IgD-negative memory B cell (primary cell): ENCODE measurements at regions not wholly inside any gene's neighbourhood (a gene's known extent, or its start where the extent isn't known, plus 50 kb on each side); places are given as distances from the start of the nearest gene placed in this dataset.

Source experiments
- H3K27ac Mint-ChIP-seq, 3 donors: one replicate each; pipeline ENCODE4 v1.8.0; 2020 to 2022; ENCODE audit warnings: mild to moderate bottlenecking in 3 of 3, mixed read lengths in 3 of 3, moderate library complexity in 1 of 3
- H3K27me3 Mint-ChIP-seq: one replicate; pipeline ENCODE4 v1.8.0; 2021; ENCODE audit warnings: mixed read lengths
- H3K36me3 Mint-ChIP-seq: one replicate; pipeline ENCODE4 v1.8.0; 2020; ENCODE audit warnings: mild to moderate bottlenecking, mixed read lengths
- H3K4me1 Mint-ChIP-seq, 3 donors: one replicate each; pipeline ENCODE4 v1.8.0; 2020 to 2022; ENCODE audit warnings: mixed read lengths in 3 of 3, mild to moderate bottlenecking in 1 of 3
- H3K4me3 Mint-ChIP-seq, 4 donors: one replicate each; pipeline ENCODE4 v1.8.0; 2020 to 2022; ENCODE audit warnings: mild to moderate bottlenecking in 4 of 4, mixed read lengths in 4 of 4, moderate library complexity in 3 of 4
- H3K9me3 Mint-ChIP-seq, 3 donors: one replicate each; pipeline ENCODE4 v1.8.0; 2020 to 2021; ENCODE audit warnings: mixed read lengths in 3 of 3, mild to moderate bottlenecking in 1 of 3

DNA sequence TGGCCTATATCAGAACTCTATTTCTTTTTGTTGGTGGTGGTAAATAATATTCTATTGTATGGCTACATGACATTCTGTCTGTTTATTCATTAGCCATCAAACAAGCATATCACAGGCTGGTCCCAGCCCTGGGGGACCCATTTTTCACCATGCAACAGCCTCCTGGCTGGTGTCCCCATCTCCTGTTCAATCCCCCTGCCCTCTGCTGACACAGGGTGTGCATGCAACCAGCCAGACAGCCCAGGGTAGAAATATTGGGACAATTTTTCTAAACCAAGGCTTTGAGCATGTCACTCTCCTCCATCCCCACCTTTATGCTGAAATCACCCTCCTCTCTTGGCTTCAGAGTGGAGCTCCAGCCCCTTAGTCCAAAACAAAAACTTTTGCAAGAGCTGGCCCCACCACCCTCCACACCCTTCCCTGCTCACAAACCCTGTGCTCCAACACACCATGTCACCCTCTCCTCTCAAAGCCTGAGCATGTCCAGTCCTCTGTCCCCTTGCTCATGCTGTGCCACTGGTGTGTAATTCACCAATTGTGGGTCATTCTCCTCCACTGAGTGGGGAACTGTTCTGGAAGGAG lies 153.0 kb upstream of the UQCRFS1 start:
- Mint-ChIP-seq H3K9me3 (peaks cover 0 to 3% (median 2%) of the 10 kb centered on the region in 3 donors), H3K4me1 (no peaks in the 10 kb centered on the region), H3K27ac (no peak overlapping the region), H3K27me3 (no peaks in the 10 kb centered on the region), H3K36me3 (no peaks in the 10 kb centered on the region), H3K4me3 (no peak overlapping the region)

DNA sequence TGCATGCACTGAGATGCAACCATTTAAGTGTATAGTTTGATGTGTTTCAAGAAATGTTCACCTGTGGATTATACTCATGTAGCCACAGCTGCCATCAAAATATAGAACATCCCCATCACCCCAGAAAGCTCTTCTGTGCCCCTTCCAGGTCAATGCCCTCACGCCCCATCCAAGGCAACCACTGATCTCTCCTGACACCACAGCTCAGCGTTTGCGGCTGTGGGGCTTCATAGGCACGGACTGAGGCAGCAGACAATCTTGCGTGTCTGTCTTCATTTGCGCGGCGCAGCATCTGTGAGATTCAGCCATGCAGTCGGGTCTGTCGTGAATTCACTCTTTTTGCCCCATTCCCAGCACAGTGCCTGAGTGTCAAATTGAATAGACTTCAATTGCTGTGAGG lies 153.8 kb upstream of the UQCRFS1 start:
- Mint-ChIP-seq H3K27me3 (no peaks in the 10 kb centered on the region), H3K4me1 (no peaks in the 10 kb centered on the region), H3K27ac (no peak overlapping the region), H3K4me3 (no peak overlapping the region), H3K36me3 (no peaks in the 10 kb centered on the region), H3K9me3 (peaks cover 0 to 3% (median 2%) of the 10 kb centered on the region in 3 donors)

DNA sequence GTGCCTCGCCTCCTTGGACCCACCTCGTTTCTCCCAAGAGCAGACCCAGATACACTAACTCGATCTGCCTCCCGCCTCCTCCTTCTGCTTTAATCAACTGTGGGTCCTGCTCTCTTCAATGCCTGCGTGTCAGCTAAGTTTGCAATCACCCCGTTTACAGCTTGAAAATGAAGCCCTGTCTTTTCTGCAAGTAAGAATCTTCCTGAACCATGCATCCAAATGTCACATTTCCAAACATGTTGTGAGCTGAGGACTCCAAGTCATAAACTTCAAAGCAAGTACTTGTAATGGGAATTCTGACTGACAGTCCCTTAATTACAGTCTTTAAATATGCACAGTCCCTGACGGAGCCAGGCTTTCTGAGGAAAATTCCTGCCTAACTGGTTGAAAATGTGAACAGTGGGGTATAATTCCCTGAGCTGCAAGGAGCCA lies 154.9 kb upstream of the UQCRFS1 start:
- Mint-ChIP-seq H3K9me3 (peaks cover 0 to 3% (median 2%) of the 10 kb centered on the region in 3 donors), H3K36me3 (no peaks in the 10 kb centered on the region), H3K27ac (no peak overlapping the region), H3K4me1 (no peaks in the 10 kb centered on the region), H3K27me3 (no peaks in the 10 kb centered on the region), H3K4me3 (no peak overlapping the region)

DNA sequence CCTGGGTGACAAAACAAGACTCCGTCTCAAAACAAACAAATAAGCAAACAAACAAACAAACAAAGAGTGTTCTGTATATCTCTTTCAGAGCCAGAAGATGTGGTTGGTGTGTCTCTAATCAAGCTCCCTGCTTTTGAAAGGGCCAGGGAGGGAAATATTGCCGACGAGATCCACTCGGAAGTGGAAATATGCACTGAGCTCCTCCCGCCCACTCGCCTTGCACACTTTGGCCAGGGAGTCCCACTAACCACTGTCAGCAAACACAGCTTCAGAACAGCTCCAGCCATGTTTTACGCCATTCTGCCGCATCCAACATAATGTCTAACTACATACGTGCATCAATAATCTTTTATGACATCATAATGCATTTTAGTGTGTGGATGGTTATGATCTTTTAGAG lies 155.5 kb upstream of the VSTM2B start:
- H3K4me1 Mint-ChIP-seq: no peaks in the 10 kb centered on the region
- H3K9me3 Mint-ChIP-seq: peaks cover 0 to 3% (median 0%) of the 10 kb centered on the region in 3 donors
- no peaks in the 10 kb centered on the region for H3K36me3 Mint-ChIP-seq
- H3K27ac Mint-ChIP-seq: no peak overlapping the region
- no peak overlapping the region for H3K4me3 Mint-ChIP-seq
- no peaks in the 10 kb centered on the region for H3K27me3 Mint-ChIP-seq

DNA sequence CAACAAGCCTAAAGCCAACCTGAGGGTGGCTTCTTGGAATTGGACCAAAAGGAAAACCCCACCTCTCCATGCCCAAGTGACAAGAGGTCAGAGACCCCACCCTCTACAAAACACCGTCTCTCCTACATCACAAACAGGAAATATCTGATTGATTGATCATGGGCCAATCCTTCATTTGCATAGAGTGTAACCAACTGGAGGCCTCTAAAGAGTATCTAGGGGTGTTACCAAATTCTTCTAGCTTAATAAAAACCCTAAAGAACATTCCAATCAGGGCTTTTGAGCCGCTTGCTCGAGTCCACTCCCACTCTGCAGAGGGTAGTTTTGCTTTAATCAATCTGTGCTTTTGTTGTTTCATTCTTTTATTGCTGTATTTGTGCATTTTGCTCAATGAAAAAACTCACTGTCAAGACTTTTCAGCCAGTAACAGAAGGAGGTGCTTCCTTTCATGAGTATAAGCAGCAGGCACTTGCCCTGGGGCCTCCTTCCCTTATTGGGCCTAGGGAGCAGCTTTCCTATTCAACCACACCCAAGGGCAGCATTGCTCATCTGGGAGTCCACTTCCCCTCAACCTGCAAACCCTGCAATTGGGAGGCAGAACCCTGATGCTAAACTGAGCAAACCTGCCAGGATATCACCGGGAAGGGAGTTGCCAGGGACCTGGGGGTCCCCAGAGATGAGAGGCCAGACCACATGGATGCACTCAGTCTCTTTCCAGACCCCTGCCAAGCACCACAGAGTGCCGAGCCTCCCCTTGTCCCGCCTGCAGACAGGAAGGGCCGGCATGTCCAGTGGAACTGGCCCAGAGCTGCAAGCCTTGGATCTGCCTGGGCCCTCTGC lies 154.3 kb upstream of the VSTM2B start:
- H3K27ac Mint-ChIP-seq: no peak overlapping the region
- H3K4me1 Mint-ChIP-seq: no peaks in the 10 kb centered on the region
- H3K27me3 Mint-ChIP-seq: no peaks in the 10 kb centered on the region
- no peak overlapping the region for H3K4me3 Mint-ChIP-seq
- peaks cover 0 to 3% (median 0%) of the 10 kb centered on the region in 3 donors for H3K9me3 Mint-ChIP-seq
- no peaks in the 10 kb centered on the region for H3K36me3 Mint-ChIP-seq

DNA sequence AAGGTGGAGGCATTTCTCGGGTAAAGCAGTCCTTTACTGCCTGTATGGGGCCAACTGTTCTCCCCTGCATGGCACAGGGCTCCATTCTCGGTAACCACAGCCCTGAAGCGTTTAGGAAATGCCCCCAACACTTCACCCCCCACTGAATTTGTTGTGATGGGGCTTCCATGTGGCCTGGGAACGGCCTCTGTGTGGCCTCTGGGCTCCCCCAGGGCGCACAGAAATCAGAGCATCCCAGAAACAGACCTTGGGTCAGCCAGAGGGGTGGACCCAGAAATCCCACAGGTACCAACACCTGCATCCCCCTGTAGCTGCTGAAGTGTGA lies 153.7 kb upstream of the VSTM2B start:
- H3K9me3 Mint-ChIP-seq: peaks cover 0 to 3% (median 0%) of the 10 kb centered on the region in 3 donors
- no peak overlapping the region for H3K4me3 Mint-ChIP-seq
- no peaks in the 10 kb centered on the region for H3K27me3 Mint-ChIP-seq
- H3K27ac Mint-ChIP-seq: no peak overlapping the region
- no peaks in the 10 kb centered on the region for H3K4me1 Mint-ChIP-seq
- H3K36me3 Mint-ChIP-seq: no peaks in the 10 kb centered on the region

DNA sequence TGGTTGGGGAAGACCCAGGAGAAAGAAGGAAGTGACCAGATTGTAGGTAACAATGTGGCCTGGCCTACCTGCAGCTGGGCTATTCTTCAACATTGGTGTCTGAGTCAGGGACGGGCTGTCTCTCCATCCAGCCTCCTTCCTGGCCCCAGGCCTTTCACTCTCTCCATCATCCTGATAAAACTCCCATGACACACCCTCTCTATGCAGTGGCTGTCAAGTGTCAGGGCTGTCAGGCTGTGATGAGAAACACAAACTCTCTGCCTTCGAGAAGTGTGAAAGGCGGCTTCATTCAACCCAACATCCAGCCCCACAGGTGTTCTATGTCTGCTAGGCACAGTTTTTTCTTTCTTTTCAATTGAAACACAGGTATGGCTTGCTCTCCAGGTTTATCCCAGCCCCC lies 153.3 kb upstream of the VSTM2B start:
- Mint-ChIP-seq H3K9me3 (peaks cover 0 to 3% (median 0%) of the 10 kb centered on the region in 3 donors), H3K27me3 (no peaks in the 10 kb centered on the region), H3K36me3 (no peaks in the 10 kb centered on the region), H3K27ac (no peak overlapping the region), H3K4me1 (no peaks in the 10 kb centered on the region), H3K4me3 (no peak overlapping the region)

DNA sequence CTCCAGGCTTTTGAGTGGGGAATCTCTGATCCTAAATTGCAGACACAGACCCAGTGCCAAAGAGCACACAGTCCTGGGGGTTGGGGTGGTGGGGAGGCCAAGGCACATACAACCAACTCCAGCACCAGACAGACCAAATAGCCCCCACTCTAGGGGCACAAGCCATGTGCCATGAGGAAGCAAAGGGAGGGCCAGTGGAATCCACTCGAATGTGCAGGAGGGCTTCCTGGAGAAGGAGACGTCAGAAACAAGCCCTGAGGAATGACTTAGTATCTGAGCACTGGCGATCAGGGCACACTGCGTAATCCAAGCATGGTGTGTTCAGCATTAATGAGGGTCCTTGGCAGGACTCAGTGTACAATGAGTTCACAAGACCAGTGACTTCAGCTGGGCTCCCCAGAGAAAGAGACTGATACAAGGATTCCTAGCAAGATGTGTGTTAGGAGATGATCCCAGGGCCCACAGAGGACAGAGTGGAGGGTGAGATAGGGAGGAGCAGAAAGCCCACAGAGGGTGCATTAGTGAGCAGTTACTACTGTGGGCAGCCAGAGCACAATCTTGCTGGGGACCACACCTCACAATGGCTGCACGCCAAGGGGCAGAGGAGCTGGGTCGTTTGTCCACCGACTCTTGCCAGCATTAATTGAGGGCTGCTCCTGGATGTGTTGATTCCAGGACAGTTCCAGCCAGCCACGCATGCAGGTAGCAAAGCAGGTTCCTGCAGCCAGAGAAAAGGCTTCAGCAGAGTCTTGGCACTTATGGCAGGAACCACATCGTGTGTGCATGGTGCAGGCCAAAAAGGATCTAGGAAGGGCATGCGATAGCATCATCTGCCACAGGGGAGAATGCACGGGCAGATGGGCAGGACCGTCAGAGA lies 152.6 kb upstream of the VSTM2B start:
- Mint-ChIP-seq H3K27ac (no peak overlapping the region), H3K4me1 (no peaks in the 10 kb centered on the region), H3K4me3 (no peak overlapping the region), H3K9me3 (no peaks in the 10 kb centered on the region), H3K27me3 (no peaks in the 10 kb centered on the region), H3K36me3 (no peaks in the 10 kb centered on the region)

DNA sequence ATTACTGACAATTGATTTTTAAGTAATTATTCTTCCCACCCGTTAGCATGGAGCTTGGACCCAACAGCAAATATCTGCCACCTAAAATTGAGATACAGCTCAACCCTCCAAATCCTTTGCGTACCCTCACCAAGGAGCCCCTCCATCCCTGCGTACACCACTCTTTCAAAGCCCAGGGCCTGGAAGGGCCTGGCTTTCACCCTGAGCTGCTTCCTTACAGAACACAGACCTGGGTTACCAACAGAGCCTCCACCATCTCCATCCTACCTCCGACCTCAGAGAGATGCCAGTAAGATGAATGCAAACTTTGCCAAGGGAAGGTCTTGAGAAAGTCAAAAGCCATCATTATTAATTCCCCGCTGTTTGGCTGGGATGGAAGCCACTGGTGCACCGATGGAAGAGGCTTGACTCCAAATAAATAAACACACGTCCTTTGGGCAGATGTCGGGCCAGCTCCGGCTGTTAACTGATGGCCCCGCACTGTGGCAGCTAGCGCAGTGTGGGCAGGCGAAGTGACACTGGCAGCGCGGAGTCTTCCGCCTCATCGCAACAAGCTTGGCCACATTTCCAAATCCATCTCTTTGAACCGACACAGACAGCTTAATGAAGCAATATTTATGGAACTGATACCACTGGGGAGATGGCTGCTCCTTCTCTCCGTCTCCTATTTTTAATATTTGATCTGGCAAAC lies 150.2 kb upstream of the VSTM2B start:
- Mint-ChIP-seq H3K9me3 (peaks cover 0 to 2% (median 0%) of the 10 kb centered on the region in 3 donors), H3K27ac (no peak overlapping the region), H3K4me1 (no peaks in the 10 kb centered on the region), H3K27me3 (no peaks in the 10 kb centered on the region), H3K36me3 (no peaks in the 10 kb centered on the region), H3K4me3 (no peak overlapping the region)

DNA sequence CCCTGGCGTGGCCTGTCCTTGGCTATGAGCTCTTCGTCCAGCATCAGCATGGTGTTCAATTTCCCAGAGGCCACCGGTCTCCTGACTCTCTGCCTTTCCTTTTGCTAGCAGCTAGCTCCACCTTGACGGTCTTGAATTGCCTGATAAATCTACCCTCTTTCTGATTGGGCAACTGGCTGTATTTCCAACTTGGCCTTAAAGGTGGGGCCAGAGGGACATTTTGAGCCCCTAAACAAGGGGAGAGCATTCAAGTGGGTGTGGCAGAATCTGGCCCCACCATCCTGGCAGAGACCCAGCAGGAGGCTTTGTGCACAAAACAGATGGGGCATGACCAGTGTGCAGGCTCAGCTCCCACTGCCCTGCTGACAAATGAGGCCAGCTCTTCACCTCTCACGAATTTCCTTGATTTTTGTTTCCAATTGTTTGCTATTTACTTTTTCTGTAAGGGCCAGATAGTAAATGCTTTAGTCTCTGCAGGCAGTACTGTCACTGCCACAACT lies 148.9 kb upstream of the VSTM2B start:
- no peak overlapping the region for H3K4me3 Mint-ChIP-seq
- H3K27me3 Mint-ChIP-seq: peaks cover 3% of the 10 kb centered on the region
- peaks cover 0 to 2% (median 0%) of the 10 kb centered on the region in 3 donors for H3K9me3 Mint-ChIP-seq
- no peaks in the 10 kb centered on the region for H3K36me3 Mint-ChIP-seq
- no peak overlapping the region for H3K27ac Mint-ChIP-seq
- H3K4me1 Mint-ChIP-seq: no peaks in the 10 kb centered on the region

DNA sequence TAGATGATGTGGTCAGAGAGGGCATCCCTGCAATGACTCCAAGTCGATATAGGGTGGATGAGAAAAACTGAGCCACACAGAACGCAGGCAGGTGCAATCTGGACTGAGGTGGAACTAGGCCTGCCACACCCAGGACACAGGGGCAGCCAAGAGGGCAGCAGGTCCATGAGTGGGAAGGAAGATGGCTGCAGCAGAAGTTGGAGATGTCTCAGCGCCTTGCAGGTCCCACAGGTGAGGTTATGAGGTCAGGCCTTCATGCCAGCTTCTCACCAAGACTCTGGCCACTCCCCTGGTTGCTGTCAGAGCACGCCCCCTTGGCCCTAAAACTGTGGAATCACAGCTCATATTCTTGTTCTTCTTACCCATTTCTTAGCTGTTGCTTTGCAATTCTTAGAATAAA lies 147.7 kb upstream of the VSTM2B start:
- Mint-ChIP-seq H3K27me3 (peaks cover 3% of the 10 kb centered on the region), H3K4me3 (no peak overlapping the region), H3K4me1 (no peaks in the 10 kb centered on the region)

DNA sequence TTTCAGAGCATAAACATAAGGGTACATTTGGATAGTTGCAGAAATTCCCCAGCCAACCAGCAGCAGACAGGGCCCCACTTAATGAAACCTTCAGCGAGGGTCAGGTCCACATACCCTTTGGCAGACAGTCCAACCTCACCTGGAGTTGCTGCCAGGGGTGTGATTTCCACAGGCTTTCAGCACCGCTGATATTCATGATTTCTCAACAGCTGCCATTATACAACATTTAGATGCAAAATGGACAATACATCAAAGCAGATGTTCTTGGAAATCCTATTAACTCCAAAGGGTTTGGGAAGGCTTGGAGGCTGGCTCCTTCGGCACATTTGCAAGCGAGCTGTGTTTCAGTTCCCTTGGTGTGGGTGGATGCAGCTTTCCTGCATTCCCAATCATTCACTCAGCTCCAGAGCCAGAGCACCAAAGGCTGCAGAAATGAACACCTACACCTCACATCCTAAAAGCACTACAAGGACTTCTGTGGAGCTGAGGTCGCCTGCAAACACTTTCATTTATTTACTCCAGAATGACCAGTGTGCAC lies 147.2 kb upstream of the VSTM2B start:
- Mint-ChIP-seq H3K27ac (no peak overlapping the region), H3K9me3 (peaks cover 0 to 2% (median 0%) of the 10 kb centered on the region in 3 donors), H3K27me3 (peaks cover 3% of the 10 kb centered on the region), H3K4me3 (no peak overlapping the region), H3K4me1 (no peaks in the 10 kb centered on the region), H3K36me3 (no peaks in the 10 kb centered on the region)

More for the DNA sequence above, 147.7 kb upstream of the VSTM2B start:
- H3K27ac Mint-ChIP-seq: no peak overlapping the region
- no peaks in the 10 kb centered on the region for H3K36me3 Mint-ChIP-seq
- H3K9me3 Mint-ChIP-seq: peaks cover 0 to 2% (median 0%) of the 10 kb centered on the region in 3 donors

DNA sequence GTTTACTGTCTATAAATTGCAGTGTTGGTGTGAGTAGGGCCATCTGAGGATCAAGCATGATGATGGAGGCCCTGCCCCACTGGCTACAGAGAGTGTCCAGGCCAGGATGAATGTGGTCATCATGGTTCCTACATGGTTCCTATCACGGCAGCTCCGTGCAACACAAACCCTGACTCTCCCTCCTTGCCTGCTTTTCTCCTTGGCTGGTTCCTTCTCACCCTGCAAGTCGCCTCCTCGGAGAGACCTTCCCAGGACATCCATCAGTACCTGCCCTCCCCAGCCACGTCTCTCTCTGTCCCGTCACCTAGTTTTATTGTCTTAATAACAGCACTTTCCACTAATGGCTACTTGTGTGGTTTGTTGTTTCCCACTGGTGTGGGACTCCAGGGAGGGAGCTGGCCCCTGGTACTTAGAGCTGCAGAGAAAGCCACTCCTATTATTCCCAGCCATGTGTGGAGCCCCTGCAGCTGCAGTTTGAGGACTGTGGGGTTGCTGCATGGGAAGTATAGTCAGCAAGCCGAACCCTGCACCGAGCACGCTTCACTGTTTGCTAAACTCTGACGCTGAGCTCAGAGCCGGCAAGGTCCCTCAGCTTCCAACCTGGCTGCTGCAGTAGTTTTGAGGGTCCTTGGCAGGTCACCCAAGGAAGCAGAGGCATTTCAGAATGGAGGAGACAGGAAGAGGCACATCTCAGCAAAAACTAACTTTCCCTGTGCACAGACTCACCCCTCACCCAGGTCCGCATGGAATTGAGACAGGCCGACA lies 146.4 kb upstream of the VSTM2B start:
- H3K4me1 Mint-ChIP-seq: no peaks in the 10 kb centered on the region
- H3K27ac Mint-ChIP-seq: no peak overlapping the region
- H3K36me3 Mint-ChIP-seq: no peaks in the 10 kb centered on the region
- H3K27me3 Mint-ChIP-seq: peaks cover 3% of the 10 kb centered on the region
- H3K4me3 Mint-ChIP-seq: no peak overlapping the region
- H3K9me3 Mint-ChIP-seq: peaks cover 0 to 2% (median 0%) of the 10 kb centered on the region in 3 donors

DNA sequence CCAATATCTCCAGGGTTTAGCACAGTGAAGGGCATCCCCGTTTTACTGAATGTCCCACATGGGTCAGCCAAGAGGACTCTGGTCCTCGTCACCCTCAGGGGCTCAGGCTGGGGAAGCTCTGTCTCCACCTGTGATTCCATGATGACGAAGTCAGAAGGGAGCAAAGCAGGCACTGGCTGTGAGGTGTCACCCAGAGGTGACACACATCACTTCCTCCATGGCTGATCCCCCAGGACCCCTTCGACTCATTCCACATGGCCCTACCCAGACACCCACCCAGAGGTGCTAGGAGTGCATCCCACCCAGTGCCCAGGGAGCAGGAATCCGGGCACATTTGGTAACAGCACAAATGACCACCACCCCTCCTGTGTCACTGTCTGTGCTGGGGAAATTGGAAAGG lies 145.2 kb upstream of the VSTM2B start:
- no peaks in the 10 kb centered on the region for H3K4me1 Mint-ChIP-seq
- H3K9me3 Mint-ChIP-seq: peaks cover 0 to 3% (median 0%) of the 10 kb centered on the region in 3 donors
- no peak overlapping the region for H3K27ac Mint-ChIP-seq
- no peak overlapping the region for H3K4me3 Mint-ChIP-seq
- peaks cover 3% of the 10 kb centered on the region for H3K27me3 Mint-ChIP-seq
- no peaks in the 10 kb centered on the region for H3K36me3 Mint-ChIP-seq
